HG03442 (cell line): ENCODE measurements at regions not wholly inside any gene's neighbourhood (a gene's known extent, or its start where the extent isn't known, plus 50 kb on each side); places are given as distances from the start of the nearest gene placed in this dataset.
"Not testable (repeated sequence)": the region's sequence is repeated elsewhere in the genome, so short reads cannot be mapped to it uniquely, and the experiment has no call there.

Source experiments
- ATAC-seq: cut with Tn5 transposase; IDR thresholded peaks from one replicate; pipeline ENCODE4 v1.9.1; 2021; ENCODE audit warnings: mild to moderate bottlenecking, moderate library complexity; ENCODE audit not compliant: unreplicated experiment

DNA sequence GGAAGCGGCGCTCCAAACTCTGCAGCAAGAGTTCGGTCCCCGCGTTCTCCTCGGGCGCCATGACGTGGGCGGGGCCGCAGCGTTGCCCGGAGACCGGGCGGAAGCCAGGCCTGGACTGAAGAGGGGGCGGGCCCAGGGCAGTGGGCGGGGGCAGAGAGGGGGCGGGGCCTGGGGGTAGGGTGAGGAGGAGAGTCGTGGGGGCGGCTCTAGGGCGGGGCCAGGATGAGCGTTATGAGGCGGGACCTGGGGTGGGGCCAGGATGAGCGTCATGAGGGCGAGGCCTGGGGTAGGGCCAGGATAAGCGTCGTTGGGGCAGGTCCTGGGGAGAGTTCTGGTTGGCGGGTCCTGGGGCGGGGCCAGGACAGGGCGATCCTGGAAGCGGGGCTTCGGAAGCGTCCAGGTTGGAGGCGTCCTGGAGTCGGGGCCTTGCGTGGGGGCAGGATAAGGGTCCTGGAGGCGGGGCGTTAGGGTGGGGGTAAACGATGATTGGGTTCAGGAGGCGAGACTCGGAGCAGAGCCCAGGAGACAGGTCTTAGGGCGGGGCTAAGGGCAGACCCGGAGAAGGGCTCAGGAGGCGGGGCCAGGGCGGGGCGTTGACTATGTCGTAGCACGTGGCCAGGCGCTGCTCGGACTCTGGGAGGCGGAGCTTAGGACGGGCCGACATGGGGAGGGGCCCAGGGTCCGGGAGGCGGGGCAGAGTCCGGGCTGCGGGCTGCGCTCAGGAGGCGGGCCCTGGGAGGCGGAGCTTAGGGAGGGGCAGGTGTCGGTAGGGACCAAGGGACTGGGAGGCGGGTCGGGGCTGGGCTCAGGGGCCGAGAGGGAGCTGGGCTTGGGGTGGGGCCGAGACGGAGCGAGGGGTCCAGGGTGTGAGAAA lies 131.1 kb upstream of the ALDH3B2 start:
- peak; percentile 88 for ATAC-seq

DNA sequence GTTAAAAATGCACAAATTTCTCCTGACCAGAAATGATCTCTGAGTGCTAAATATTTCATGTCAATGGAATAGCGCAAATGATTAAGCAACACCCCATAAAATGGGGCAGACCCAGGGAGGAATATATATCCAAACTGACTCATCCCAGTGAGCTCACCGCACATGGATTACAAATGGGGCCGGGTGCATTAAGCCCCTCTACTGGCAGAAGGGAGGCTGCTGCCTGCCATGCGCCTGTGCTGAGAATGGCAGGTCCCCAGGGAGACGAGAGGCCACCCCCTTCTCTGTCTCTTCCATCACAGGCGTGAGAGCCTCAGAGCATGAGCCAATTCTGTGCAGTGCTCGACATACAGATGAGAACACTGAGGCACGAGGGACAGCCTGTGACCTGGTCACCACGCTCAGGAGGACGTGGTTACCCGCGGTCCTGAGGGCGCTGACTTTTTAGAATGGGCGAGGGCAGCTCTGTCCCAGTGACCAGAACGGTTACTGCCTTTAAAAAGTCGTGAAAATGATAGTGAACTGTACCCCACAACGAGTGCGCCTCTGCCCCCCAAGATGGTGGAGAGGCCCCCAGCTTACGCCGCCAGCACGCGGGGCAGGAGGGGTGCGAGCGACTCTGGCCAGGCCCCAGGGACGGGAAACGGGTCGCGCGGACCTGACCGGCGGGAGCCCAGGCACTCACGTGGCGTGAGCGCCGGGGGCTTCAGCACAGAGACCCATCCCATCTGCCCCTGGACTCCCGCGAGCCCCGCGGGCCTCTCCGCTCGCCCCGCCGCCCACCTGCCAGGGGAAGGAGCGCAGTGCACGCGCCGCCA lies 130.2 kb upstream of the ALDH3B2 start:
- ATAC-seq: peak; percentile 8

DNA sequence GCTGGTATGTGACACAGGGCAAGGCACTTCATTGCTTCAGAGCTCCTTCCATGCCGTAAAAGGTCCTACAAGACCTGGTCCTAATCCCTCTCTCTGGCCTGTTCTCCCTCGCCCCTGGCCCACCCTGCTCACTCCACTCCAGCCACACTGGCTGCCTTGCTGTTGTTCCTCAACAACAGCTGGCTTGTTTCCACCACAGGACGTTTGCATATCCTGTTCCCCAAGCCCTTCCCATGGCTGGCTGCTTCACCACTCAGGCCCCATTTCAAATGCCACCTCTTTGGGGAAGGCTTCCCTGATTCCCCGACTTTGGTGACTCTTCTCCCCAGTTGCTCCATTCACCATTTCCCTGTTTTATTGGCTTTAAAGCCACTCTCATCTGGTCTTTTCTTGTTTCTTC lies 129.1 kb upstream of the ALDH3B2 start:
- not testable (repeated sequence) for ATAC-seq

DNA sequence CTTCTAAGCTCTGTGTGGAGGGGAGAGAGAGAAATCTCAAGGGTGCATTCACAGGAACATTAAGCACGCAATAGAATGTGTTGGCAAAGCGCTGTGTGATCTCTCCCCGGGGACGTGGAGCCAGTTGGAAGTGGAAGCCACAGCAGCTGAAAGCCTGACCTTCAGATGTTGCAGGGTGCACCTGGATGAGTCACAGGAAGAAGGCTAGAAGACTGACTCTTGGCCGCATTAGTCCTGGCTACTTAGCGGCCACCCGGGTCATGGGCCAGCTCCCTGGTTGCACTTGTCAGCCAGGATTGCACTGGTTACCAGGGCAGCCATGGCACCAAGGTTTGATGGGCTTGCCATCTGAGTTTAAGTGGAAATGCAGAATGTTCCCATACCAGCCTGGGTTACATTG lies 128.6 kb upstream of the ALDH3B2 start:
- ATAC-seq: not testable (repeated sequence)

DNA sequence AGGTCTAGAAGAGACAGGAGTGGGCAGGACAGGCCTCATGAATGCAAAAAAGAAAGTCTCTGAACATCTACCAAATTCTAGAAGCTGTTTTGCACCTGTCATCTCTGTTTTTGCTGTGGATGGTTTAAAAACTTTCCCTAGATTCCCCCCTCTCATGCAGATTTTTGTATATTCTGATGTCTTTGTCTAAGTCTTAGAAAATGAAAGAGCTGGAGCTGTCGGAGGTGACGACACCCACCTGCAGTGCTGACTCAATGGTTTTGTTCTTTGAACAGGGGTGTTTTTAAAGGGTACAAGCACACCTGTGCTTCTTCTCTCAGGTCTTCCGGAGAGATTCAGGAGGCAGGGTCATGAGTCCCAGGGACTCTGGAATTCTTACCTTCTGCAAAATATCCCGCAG lies 128.2 kb upstream of the ALDH3B2 start:
- ATAC-seq: not testable (repeated sequence)

DNA sequence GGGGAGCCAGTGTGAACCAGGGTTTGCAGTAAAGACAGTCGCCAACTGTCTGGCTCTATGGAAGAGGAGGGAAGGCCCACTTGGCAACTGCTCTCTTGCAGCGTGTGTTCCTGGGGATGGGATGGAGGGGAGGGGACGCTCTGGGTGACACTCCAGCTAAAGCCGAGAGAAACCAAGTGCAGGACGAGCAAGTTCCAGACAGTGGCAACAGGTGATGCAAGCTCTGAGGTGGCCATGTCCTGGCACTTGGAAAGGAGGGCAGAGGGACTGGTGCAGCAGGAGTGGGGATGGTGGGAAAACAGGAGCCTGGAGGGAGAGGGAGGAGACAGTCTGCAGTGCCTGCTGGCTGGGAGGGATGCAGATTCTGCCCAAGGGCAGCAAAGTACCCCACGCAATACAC lies 127.0 kb upstream of the ALDH3B2 start:
- not testable (repeated sequence) for ATAC-seq

DNA sequence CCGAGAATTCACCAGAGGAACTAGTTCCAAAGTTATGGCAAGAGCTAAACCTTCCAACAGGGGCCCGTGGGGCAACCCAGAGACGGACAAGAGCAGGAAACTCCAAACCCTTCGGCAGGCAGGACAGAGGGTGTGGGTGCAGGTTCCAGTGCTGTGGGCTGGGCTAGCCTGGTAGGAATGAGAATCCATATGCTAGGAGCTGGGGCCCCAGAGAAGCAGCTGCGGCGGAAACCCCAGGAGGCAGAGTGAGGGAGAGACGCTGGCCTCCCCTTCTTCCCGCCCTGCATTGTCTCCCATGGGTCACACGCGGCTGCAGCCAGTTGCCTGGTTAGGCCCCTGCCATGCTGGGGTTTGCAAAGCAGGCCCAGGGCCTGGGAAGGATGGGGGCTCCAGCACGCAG lies 126.2 kb upstream of the ALDH3B2 start:
- not testable (repeated sequence) for ATAC-seq

DNA sequence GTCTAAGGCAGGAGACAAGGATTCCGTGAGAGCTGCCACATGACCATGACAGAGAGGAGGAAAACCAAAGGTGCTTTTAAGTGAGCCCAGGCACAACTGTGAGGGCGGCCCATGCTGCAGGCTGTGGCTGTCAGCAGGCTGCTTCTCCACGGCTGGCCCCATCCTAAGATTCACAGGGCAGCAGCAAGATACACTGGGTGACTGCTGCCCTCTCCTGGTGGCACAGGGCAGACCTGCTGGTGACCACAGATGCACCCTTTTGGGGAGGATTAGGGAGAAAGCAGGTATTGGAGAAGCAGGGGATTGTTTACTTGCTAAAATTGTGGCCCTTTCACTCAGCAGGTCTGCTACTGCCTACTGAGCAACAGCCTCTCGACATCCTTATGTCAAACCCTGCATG lies 125.4 kb upstream of the ALDH3B2 start:
- ATAC-seq: not testable (repeated sequence)

DNA sequence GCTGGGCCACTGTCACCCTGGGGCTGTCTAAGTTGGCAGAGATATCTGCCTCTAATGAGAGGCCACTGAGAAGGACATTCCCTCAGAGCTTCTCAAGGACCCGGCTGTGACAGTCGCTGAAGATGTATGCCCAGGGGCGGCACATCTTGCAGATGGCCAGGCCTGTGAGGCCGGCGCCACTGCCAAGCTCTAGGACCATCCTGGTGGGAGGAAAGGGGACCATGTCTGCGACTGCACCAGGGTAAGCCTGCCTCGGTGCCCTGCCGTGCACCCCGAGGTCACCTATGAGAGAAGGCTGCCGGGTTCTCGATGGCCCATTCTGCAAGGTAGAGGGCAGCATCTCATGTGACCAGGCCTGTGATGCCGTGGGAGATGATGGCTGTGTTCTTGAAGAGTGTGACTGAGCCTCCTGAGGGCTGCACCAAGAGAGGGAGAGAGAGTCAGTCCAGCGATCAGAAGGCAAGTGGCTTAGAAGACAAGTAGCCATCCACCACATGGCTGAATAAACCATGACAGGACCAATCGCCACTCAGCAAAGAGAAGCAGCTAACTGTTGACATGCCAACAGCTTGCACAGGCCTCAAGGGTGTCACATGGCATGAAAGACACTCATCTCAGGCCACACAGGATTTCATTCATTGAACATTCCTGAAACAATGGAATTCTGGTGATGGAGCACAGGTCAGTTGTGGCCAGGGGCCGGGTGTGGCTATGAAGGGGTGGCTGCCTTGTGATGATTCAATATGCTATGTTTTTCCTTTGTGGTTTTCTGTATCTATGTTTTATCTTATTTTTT lies 123.5 kb upstream of the ALDH3B2 start:
- not testable (repeated sequence) for ATAC-seq

DNA sequence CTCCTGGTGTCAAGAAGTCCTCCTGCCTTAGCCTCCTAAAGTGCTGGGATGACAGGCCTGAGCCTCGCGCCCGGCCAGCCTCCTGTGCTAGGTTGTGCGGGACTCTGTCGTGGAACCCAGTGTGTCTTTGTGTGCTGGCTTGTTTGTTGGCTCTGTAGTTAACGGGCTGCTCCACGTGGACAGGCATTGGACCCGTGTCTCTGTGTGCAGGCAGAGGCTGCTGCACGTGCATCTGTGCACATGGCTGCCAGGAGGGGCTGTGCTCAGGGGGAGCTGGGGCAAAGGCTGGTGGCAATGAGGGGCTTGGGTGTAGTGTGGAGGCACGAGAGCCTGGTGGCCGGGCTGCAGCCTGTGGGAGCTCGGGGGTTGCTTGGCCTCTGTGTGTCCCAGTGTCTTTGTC lies 121.3 kb upstream of the ALDH3B2 start:
- no peak for ATAC-seq

DNA sequence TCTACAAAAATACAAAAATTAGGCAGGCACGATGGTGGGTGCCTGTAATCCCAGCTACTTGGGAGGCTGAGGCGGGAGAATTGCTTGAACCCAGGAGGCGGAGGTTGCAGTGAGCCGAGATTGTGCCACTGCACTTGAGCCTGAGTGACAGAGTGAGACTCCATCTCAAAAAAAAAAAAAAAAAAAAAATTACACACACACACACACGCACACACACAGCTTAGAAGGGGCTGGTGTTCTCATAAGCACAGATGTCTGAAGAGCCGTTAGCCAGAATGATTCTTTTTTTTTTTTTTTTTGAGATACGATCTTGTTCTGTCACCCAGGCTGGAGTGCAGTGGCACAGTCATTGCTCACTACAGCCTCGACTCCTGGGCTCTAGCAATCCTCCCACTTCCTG lies 119.3 kb upstream of the ALDH3B2 start:
- not testable (repeated sequence) for ATAC-seq

DNA sequence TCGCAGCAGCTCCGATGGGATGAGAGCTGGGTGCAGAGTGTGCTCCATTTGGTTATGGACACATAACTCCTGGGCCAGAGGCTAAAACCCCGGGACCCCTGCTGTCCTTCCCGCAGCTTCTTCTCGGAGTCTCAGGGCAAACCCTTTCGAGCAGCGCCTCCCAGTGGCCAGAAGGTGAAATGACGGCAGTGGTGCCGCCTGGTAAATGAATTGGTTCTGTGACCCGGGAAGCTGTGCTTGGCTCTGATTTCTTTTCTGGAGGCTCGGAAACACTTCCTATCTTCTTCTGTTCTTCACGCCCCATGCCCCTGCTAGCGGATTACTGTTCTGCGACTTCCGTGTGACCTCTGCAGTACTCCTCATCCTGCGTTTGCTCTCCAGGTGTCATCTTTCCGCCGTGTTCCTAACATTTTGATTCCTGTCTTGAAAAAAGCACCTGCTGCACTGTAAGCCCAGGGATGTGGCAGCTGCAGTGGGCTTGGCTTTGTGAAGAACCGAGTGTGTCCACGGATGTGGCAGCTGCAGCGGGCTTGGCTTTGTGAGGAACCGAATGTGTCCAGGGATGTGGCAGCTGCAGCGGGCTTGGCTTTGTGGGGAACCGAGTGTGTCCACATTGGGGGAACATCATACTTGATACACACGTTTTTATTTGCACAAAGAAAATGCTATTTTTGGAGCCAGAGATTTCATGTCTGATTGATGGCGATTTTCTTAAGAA lies 118.0 kb upstream of the ALDH3B2 start:
- ATAC-seq: not testable (repeated sequence)

DNA sequence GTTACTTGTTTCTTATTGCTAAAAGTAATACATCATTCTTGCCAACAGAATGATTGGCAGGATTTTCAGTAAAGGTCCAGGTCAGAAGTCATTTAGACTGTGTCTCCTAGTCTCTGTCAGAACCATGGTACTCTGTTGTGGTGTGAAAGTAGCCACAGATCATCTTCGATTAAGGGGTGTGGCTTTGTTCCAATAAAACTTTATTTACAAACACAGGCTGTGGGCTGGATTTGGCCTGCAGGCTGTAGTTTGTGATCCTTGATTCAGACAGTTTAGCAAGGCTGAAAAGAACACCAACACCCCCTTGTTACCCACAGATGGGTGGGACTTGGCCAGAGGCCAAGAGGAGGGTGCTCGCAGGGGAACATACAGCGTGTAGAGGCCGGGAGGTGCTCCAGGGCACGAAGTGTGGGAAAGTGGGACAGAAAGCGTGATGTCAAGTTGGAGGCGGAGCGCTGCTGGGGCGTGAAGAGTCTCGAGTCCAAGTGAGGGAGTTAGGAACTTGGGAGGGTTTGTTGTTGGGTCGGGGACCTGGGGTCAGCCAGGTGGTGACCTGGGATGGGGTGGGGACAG lies 117.3 kb upstream of the ALDH3B2 start:
- not testable (repeated sequence) for ATAC-seq

DNA sequence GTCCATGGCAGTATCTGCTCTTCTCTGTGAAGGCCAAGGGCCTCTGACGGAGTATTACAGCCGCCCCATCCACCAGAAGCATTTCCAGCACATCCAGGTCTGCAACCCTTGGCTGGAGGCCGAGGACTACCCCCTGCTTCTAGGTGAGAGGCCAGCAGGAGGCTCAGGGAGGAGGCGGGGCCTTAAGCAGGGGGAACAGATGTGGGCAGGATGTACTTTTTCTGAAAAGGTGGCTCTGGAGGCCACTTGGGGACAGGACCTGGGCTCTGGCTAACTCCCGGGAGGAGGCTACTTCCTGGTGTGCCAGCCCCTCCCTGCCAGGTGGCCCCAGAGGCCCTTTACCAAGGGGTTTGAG lies 113.9 kb upstream of the ALDH3B2 start:
- ATAC-seq: not testable (repeated sequence)

DNA sequence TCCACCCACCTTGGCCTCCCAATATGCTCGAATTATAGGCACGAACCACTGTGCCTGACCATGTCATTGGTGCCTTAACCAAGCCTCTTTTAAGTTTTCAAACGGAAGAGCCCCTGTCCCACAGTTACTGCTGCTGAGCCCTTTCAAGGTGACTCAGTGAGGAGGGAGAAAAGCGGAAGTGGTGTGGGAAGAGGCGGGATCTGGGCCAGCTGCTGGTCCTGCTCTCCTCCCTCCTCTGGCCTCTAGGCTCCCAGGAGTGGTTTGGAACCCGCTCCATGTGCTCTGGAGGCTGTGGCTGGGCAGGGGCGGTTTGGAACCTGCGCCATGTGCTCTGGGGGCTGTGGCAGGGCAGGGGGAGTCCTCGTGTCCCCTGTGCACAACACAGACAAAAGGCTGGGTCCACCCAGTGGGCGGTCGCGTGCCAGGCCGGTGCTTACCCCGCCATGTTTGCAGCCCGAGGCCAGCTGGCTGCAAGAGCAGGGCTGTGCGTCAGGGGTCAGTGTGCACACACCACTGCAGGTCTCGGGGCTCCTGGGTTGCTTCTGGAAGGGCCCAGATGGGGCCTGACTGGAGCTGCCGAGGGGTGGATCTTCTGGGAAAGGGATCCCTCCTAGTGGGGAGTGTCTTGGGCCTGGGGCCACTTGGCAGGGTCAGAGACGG lies 113.4 kb upstream of the ALDH3B2 start:
- ATAC-seq: not testable (repeated sequence)

DNA sequence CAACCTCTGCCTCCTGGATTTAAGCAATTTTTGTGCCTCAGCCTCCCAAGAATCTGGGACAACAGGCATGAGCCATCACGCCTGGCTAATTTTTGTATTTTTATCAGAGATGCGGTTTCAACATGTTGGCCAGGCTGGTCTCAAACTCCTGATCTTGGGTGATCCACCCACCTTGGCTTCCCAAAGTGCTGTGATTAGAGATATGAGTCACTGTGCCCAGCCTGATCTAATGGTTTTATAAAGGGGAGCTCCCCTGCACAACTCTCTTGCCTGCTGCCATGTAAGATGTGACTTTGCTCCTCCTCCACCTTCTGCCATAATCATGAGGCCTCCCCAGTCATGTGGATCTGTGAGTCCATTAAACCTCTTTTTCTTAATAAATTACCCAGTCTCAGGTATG lies 107.5 kb upstream of the ALDH3B2 start:
- not testable (repeated sequence) for ATAC-seq

DNA sequence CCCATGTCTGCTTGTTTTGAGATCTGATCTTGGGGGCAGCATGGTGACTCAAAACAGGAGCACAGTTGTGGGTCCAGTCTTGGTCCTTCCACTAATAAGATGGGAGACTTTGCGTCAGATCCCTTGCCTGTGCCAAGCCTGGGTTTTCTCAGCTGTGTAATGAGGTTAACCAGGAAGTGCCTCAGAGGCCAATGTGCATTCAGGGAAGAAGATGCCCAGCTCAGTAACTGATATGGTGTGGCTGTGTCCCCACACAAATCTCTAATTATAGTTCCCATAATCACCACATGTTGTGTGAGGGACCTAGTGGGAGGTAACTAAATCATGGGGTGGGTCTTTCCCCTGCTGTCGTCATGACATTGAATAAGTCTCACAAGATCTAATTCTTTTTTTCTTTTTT lies 107.1 kb upstream of the ALDH3B2 start:
- not testable (repeated sequence) for ATAC-seq

DNA sequence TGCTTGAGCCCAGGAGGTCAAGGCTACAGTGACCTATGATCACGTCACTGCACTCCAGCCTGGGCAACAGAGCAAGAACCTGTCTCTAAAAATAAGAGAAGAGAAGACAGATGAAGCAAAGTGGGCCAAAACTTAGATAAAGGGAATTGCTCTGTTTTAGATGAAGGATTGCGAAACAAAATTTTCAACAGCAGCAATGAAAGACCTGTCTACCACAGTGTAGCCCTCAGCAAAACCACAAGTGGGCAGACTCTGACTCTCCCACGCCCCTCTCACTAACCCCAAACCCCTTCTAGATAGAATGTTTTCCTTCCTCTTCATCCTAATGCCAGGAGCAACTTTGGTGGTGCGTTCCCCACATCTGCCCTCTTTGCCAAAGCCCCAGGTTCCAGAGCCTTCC lies 105.6 kb upstream of the ALDH3B2 start:
- ATAC-seq: no peak

DNA sequence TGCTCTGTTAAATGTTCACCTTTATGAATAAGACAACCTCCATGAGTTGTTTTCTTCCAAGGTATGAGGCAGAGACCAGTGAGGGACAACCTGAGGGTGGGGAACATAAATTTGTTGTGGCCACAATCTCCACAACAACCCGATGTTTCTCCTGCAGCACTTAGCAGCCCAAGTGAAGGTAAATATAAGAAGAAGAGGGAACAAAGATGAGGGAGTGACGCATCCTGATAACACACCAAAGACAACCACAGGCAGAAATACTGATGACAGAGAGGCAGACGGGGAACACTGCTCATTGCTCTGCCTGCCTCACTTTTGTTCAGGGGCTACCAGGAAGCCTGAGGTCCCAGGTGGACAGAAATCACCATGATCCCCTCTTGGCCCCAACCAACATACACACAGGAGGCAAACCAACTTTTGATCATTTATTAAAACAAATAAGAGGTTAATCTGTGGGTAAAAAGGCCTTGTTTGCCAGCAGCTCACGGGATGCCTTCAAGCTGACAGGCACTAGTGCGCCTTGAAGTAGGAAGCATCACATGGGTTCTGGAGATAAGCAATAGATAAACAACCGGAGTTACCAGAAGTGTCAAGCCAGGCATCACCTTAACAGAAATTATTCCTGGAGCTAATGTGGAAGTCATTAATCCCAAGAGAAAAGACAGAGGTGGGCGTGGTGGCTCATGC lies 104.9 kb upstream of the ALDH3B2 start:
- not testable (repeated sequence) for ATAC-seq
